ENCODE measurements at regions not wholly inside any gene's neighbourhood (a gene's known extent, or its start where the extent isn't known, plus 50 kb on each side); places are given as distances from the start of the nearest gene placed in this dataset.

DNA sequence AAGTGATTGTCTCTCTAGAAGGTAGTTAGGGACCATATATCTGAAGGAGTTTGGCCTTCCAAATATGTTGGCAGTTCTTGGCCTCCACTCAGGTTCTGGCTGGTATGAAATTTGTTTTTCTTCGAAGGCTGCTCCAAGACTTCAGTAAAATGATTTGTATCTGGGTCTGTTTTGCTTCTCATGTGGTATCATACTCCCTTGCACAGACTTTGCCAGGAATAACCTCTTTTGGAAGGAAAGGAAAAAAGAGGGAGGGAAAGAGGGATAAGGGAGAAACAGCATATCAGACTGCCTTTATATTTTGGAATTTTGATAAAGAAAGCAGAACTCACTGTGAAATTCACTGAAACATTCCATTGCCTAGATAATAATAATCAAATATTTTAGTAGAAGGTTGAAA lies 242.1 kb upstream of the HHIP start:
- DNase-seq (ENCODE audit: low read depth): no peak
- no peak for TF ChIP-seq CTCF (IDR thresholded peaks at IDR 0.05; ENCODE audit: low read depth, low read length, missing control alignments)
- no peak overlapping the region for H3K4me3 ChIP-seq (ENCODE audit: low read depth, low read length)
- in situ Hi-C loops (cut with HindIII; ENCODE audit: low sequenced_read_pairs): no loop called here

- no peak for DNase-seq (ENCODE audit: low read depth)
- in situ Hi-C loops (cut with HindIII; ENCODE audit: low sequenced_read_pairs): no loop called here
- no peak for TF ChIP-seq CTCF (IDR thresholded peaks at IDR 0.05; ENCODE audit: low read depth, low read length, missing control alignments)
- no peak overlapping the region for H3K4me3 ChIP-seq (ENCODE audit: low read depth, low read length)
These were observed 236.4 kb upstream of the HHIP start for GRCh38 chr4:144409525-144409924.

- DNase-seq (ENCODE audit: low read depth): no peak
- no peak overlapping the region for H3K4me3 ChIP-seq (ENCODE audit: low read depth, low read length)
- in situ Hi-C loops (cut with HindIII; ENCODE audit: low sequenced_read_pairs): no loop called here
- no peak for TF ChIP-seq CTCF (IDR thresholded peaks at IDR 0.05; ENCODE audit: low read depth, low read length, missing control alignments)
These were observed 235.6 kb upstream of the HHIP start for GRCh38 chr4:144410230-144410783.

DNA sequence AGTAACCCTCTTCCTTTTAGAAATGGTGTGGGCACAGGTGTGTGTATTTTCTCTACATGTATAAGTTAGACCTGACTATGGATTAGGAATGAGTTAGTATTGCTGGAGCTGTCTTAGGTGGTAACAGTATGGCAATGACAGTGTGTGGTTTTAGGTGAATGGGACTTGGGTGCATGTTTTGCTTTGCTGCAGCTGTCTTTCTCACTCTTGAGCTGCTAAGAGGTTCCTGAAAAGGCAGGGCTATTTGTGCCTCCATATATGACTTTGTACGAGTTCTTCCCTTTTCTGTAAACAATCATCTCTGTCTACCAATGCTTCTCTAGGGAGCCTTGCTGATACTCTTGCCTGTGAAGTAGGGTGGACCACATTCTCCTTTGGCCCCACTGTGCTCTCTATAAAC lies 234.8 kb upstream of the HHIP start:
- no peak overlapping the region for H3K4me3 ChIP-seq (ENCODE audit: low read depth, low read length)
- no peak for DNase-seq (ENCODE audit: low read depth)
- no peak for TF ChIP-seq CTCF (IDR thresholded peaks at IDR 0.05; ENCODE audit: low read depth, low read length, missing control alignments)
- in situ Hi-C loops (cut with HindIII; ENCODE audit: low sequenced_read_pairs): no loop called here

DNA sequence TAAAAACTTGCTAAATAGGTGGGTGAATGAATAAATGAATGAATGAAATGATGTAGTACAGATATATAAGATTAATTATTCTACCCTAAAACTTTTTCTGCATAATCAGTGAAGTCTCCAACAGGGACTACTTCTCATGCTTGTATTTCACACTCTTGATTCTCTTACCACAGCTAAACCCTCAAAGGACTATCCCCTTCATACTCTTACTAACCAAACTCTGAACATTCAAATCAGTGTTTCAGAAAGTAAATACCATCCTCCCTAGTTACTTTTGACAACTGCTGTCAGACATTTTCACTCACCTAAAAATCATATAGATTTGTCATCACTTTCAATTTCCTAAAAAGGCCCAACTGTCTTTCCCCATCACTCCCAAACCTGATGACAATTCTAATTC lies 234.3 kb upstream of the HHIP start:
- in situ Hi-C loops (cut with HindIII; ENCODE audit: low sequenced_read_pairs): no loop called here
- no peak overlapping the region for H3K4me3 ChIP-seq (ENCODE audit: low read depth, low read length)
- TF ChIP-seq CTCF (IDR thresholded peaks at IDR 0.05; ENCODE audit: low read depth, low read length, missing control alignments): no peak
- no peak for DNase-seq (ENCODE audit: low read depth)

- no peak overlapping the region for H3K4me3 ChIP-seq (ENCODE audit: low read depth, low read length)
- no peak for DNase-seq (ENCODE audit: low read depth)
- no peak for TF ChIP-seq CTCF (IDR thresholded peaks at IDR 0.05; ENCODE audit: low read depth, low read length, missing control alignments)
- in situ Hi-C loops (cut with HindIII; ENCODE audit: low sequenced_read_pairs): no loop called here
These were observed 224.9 kb upstream of the HHIP start for GRCh38 chr4:144421056-144421455.

Measured in astrocyte of the cerebellum (primary cell).